IPS-18c (cell line): ENCODE measurements at regions not wholly inside any gene's neighbourhood (a gene's known extent, or its start where the extent isn't known, plus 50 kb on each side); places are given as distances from the start of the nearest gene placed in this dataset.
"Not testable (repeated sequence)": the region's sequence is repeated elsewhere in the genome, so short reads cannot be mapped to it uniquely, and the experiment has no call there.

Experiments
- H3K4me3 ChIP-seq: 2 replicates; pipeline ENCODE4 v1.7.0; 2013; ENCODE audit warnings: low read depth, mild to moderate bottlenecking, low read length, moderate library complexity; ENCODE audit not compliant: insufficient read depth
- H3K9me3 ChIP-seq: one replicate; pipeline ENCODE4 v1.6.1; 2013; ENCODE audit warnings: mild to moderate bottlenecking, low read length, moderate library complexity; ENCODE audit not compliant: control insufficient read depth, insufficient read depth

DNA sequence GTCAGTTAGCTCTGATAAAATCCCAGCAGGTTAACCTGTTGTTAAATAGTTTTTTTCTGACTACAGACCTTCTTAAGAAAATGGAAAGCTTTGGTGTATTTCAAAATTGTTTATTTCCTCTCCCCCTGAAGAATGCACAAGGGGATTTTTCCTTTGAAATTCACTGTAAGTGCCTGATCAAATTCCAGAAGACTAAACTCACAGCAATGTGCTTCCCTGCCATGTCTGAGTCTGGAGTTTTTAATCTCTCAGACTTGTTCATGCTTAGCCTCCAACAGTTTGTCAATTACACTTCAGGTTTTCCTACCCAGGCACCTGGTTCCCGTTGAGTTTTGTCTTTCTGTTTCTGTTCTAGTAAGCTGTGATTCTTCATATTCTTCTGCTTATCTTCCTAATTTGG, 961.6 kb upstream of the CDH18 start:
- no peak overlapping the region for H3K4me3 ChIP-seq
- H3K9me3 ChIP-seq: no peaks in the 10 kb centered on the region

DNA sequence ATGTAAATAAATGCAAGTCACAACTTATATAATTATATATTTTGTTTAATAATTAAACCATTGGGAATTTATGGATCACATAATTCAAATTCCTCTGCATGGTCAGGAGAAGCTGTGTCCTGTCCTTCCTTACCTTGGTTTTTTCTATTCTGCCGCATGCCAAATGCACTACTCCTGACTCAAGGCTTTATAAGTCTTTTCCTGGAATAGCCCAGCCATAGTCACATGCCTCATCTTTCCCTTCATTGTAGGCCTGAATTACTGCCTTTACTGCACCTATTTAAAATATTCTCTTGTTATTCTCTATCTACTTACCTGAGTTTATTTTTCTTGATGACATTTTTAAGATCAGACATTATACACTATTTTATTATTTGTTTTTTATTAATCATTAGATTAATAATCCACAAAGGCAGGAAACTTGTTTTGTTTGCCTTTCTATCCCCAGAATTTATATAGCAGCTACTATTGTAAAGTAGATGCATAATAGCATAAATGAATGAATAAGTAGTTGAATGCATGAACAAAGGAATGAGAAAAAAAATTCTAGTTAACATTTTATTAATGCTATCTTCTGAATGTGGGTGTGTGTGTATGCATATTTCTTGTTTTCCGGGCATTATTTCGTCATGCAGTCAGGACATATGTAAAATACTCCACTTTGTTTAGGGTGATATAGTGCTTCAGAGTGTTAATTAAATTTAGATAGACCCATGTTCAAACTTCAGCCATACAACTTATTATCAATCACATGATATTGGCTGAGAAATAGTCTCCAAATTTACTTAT, 955.4 kb upstream of the CDH18 start:
- H3K4me3 ChIP-seq, H3K9me3 ChIP-seq: not testable (repeated sequence)

DNA sequence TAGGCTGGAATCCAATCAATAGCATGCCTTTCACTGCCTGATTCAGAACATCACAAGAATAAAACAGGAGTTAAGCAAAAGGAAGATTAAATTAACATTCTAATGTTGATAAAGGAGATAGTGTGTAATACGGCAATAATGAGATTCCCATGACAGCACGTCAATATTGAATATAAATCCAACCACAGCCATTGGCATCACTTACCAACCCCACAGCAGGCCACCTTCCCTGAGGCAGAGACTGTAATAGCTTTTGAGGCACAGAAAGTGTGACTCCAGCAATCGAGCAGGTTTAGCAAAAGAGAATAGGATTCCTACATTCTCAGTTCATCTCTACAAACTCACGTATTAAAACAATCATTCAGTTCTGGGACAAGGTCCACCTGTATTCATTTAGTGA, 954.6 kb upstream of the CDH18 start:
- not testable (repeated sequence) for H3K9me3 ChIP-seq, H3K4me3 ChIP-seq

DNA sequence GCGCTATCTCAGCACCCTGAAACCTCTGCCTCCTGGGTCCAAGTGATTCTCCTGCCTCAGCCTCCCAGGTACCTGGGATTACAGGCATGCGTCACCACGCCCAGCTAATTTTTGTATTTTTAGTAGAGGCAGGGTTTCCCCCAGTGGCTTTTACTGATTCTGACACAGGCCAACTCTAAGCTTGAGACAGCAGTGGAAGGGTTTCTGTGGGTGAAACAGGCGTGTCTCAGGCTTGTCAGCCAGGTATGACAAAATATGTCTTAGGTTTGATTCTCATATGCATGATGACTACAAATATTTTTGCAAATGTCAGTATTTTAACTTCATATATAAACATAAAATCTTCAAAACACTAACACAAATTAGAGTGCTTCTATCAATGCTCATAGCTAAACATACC, 952.8 kb upstream of the CDH18 start:
- not testable (repeated sequence) for H3K9me3 ChIP-seq, H3K4me3 ChIP-seq

DNA sequence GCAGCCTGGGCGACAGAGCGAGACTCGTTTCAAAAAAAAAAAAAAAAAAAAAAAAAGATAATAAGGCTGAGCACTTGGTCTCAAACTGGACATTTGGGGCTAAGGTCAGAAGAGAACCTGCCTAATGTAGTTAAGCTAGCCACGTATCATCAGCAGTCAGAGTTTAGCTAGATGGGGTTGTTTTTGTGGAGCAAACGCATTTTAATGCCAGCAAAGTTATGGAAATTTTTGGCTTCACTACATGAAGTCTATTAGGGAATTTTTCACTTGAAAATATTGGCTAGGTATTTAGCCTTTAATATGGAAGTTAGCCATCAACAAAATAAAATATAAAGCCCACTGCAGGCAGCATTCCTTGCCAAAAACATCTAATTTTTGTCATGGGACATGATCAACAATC, 902.9 kb upstream of the CDH18 start:
- H3K9me3 ChIP-seq, H3K4me3 ChIP-seq: not testable (repeated sequence)

DNA sequence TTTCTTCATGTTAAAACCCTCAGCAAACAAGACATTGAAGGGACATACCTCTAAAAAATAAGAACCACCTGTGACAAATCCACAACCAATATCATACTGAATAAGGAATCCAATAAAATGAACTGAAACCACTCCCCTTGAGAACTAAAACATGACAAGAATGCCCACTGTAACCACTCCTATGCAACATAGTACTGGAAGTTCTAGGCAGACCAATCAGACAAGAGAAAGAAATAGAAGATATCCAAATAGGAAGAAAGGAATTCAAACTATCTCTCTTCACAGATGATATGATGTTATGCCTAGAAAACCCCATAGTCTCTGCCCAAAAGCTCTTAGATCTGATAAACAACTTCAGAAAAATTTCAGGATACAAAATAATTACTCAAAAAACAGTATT, 887.7 kb upstream of the CDH18 start:
- H3K9me3 ChIP-seq, H3K4me3 ChIP-seq: not testable (repeated sequence)

DNA sequence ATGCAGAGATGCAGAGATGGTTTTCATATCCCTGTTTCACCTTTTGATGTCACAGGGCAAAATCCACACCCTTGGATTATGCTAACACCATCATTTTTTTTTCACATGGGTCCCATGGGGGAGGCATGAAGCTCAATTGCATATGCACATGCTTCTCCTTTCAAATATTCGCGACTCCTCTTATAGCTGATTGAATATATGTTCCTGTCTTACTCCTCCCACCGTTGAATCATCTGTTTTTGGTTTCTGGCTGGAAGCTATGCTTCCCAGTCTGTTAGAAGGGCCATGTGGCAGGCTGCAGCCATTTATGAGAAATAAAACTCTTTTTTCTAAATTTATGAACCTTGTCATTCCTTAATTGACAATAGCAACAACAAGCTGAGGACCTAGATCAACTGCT, 877.9 kb upstream of the CDH18 start:
- H3K4me3 ChIP-seq, H3K9me3 ChIP-seq: not testable (repeated sequence)

DNA sequence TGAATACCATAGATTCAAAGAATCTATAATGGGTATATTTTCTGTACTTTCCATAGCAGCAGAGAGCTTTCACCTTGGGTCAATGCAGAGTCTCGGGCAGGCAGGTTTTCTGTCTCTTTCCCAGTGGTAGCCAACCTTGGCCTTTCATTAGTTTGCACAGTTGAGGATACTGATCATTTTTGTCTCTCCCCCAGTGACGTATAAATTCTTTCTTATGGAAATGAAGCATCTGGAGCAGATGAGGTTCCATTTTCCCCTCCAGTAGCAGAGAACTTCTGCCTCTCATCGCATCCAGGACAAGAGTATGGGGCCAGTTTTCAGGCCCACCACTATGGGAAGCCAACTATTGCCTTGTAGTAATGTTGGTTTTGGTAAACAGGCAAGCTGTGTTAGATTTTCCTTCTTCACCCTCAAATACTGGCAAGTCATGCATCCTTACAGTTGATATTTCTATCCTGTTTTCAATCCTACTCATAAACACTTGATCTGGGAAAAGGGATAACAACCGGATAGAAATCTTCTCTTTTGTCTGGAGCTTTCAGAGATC, 845.2 kb upstream of the CDH18 start:
- H3K9me3 ChIP-seq: no peaks in the 10 kb centered on the region
- H3K4me3 ChIP-seq: no peak overlapping the region

DNA sequence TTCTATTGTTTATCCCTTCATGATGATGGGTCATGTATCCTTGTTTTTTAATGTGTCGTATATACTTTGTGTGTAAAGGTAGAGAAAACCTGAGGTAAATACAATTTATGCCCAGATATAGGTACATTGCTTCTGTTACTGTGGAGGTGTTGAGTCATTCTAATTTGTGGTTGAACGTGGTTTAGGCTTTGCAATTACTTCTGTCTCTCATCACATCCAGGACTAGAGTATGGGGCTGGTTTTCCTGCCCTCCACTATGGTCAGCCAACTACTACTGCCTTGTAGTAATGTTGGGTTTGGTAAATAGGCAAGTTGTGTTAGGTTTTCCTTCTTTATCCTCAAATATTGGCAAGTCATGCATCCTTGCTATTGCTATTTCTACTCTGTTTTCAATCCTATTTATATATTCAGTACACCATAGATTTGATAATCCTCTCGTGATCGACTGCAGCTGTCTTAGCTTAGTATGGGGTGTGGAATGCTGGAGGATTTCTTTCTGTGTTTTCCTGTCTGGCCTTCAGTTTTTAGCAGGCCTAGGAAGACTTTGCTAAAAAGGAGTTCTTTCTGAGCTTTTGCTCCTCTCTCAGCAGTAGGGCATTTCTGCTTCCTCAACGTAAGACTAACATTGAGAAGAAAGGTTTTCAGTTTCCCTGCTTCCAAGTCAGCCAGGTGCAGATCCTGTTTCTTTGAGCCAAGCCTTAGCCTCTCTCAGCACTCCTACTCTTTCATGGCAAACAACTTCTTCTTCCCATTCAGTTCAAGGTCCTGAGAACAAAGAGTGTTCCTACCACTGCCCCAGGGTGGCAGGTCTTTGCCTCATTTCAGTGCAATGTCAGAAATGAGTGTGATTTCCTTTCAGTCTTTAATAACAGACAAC, 844.4 kb upstream of the CDH18 start:
- H3K4me3 ChIP-seq: no peak overlapping the region
- no peaks in the 10 kb centered on the region for H3K9me3 ChIP-seq

DNA sequence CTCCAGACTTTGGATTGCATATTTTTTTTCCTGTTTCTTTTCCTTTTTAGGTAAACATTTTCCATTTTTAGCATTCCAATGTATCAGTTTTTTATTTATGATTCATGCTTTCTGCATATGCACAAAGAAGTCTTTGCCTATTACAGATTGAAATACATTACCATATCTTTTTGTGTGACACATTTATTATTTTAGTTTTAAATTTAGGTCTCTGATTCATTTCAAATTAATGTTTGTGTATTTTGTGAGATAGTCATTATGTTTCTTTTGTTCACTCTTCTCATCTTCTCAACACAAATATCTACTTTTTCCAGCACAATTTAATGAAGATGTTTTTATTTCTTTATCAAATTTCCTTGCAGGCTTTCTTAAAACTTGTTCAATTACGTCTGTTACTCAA, 838.0 kb upstream of the CDH18 start:
- H3K4me3 ChIP-seq, H3K9me3 ChIP-seq: not testable (repeated sequence)

DNA sequence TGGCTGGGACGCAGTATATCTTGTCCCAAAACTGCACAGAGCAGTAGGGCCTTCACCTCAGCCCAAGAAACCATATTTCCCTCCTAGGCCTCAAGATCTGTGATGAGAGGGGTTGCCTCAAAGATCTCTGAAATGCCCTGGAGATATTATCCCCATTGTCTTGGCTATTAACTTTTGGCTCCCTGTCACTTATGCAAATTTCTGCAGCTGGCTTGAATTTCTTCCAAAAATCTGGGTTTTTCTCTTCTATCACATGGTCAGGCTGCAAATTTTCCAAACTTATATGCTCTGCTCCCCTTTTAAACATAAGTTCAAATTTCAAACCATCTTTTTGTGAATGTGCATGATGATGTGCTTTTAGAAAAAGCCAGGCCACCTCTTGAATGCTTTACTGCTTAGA, 809.2 kb upstream of the CDH18 start:
- H3K9me3 ChIP-seq, H3K4me3 ChIP-seq: not testable (repeated sequence)

DNA sequence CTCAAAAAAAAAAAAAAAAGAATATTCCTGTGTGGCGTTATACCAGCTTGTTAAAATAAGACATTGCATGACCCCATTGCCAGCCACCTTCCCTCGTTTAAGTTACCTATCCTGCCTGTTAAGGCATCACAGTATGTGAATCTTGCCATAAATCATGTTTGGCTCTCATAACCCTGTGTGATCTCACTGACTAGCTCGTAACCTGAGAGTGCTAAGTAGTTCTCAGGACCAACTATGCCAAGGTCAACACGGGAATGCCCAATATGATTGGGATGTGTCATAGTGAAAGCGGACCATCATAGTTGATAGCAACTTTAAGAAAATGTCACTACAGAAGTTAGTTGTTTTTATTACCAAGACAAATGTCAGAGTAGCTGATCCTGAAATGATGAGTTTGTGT, 796.8 kb upstream of the CDH18 start:
- H3K4me3 ChIP-seq, H3K9me3 ChIP-seq: not testable (repeated sequence)

DNA sequence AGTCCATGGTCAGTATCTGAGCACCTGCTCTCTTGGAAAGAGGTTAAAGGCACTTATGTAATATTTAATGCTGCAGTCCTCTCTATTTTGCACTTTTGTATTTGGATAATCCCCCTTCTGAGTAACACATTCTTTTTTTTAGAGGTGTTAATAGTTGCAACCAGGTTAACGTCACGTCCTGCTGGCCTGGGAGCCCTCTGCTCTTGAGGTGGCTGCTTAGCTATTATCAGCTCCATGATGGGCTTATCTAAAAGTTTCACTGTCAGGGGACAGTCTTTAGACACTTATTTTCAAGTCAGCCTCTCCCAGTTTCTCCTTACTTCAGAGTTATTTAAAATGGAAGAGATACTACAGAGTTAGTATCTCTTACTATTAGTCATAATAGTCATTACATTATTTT, 795.5 kb upstream of the CDH18 start:
- H3K4me3 ChIP-seq, H3K9me3 ChIP-seq: not testable (repeated sequence)

DNA sequence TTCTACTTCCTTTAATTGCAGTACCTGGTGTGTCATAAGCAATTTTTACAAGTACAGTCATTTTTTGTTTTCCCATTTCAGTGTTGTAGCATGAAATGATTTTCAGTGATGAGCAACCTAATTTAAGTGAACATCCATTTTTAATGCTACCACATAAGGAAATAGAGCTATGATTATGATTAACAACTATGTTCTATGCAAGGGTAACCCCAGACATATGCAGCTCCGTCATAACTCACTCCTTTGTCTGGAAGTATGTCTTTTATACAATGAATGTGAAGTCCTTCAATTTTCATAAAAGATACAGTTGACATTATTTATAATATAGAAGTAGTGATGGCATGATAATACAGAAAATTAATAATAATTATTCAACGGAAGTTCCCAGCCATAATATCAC, 783.3 kb upstream of the CDH18 start:
- not testable (repeated sequence) for H3K4me3 ChIP-seq, H3K9me3 ChIP-seq

DNA sequence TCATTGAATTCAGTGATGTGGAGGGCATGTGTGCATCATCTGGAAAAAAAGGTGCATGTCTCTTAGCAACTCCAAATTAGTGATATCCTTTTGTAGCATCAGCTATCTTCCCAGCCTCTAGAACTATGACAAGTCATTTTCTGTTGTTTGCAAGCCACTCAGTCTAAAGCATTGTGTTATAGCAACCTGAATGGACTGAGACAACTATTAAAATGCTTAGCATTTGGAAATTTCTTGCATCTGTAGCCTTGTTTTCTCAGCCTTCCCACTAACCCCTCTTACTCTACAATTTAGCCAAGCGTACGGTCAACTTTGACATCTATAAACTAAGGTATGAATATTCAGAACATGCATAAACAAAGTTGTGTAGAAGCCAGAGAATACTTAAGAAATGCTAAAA, 777.1 kb upstream of the CDH18 start:
- H3K9me3 ChIP-seq, H3K4me3 ChIP-seq: not testable (repeated sequence)

DNA sequence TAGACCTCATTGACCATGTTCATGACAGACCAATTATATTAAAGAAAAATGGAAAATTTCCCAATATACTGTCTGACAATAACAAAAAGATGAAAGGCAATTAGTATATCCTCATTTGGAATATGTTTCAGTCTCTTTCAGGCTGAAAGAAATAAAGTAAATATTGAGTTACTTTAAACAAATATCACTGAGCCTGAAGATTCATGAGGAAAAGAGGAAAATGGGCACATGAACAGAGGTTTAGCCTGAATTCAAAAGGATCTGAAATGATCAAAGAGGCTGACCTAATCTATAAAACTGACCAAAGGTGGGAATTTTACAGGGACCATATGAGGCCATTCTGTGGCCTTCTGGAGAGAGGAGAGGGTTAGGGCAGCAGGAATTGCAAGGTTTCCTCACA, 771.5 kb upstream of the CDH18 start:
- H3K9me3 ChIP-seq, H3K4me3 ChIP-seq: not testable (repeated sequence)

DNA sequence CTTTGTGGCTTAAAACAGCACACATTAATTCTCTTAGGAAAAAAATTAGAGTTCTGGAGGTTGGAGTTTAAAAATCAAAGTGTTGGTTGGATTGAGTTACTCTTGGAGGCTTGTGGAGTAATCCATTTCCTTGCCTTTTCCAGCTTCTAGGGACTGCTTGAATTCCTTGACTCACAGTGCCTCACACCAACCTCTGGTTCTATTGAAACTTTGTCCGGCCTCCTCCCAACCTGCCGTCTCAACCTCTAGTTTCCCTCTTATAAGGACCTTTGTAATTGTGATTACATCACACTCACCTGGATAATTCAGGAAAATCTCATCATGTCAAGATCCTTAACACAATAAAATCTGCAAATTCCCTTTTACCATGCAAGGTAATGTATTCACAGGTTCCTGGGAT, 764.2 kb upstream of the CDH18 start:
- not testable (repeated sequence) for H3K4me3 ChIP-seq, H3K9me3 ChIP-seq

DNA sequence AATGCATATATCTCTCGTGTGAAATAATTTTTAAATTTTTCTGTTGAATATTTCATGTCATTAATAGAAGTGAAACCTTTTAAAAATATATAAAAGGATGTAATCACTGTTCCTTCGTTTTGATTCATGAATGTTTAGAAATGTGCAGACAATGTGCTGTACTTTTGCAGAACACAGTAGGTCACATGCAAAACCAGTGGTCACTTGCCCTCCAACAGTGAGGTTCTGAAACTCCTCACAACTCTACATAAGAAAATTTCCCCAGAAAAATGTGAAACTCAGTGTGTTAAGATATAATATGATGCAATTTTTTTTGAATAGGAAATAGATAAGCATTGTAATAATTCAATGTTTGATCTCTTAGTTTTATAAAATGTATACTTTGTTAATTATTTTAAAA, 747.7 kb upstream of the CDH18 start:
- not testable (repeated sequence) for H3K4me3 ChIP-seq, H3K9me3 ChIP-seq
